H1 (cell line): ENCODE measurements at regions not wholly inside any gene's neighbourhood (a gene's known extent, or its start where the extent isn't known, plus 50 kb on each side); places are given as distances from the start of the nearest gene placed in this dataset. TPM values are rescaled to one million over a fixed set of nuclear protein-coding genes. Genes with fewer than 3 reads are reported as not detected.
A peak's percentile ranks its signal among the peaks of the same experiment; 100 is the strongest.

Experiments used
- microRNA counts: library from miRNA; unstranded; fragments of <30 nt; microRNA quantifications from one replicate; lab custom pipeline; 2015
- microRNA-seq, 2 experiments: library from miRNA; unstranded; fragments of <30 nt; microRNA quantifications; one replicate each; pipeline versions ENCODE4 to v1.2.0, GENCODE V29; 2016 to 2020; ENCODE audit warnings: borderline microRNAs expressed in 2 of 2, borderline number of aligned reads in 2 of 2, borderline replicate concordance in 1 of 2
- small RNA-seq: library from polyadenylated mRNA; stranded (forward); fragments of <200 nt; extraction: miRNeasy Mini kit (QIAGEN cat#:217004); gene quantifications from one replicate; pipeline ENCODE3, GENCODE V24; 2013; ENCODE audit not compliant: insufficient read depth

MicroRNA genes in the stretch of these regions (microRNA counts, 767-probe panel; counts per million panel counts)
- microRNA hsa-miR-1263 (lab: Ali Mortazavi, UCI), result 879 counts per million, percentile 95 among the panel's probes with 10 or more counts

Small RNAs in the stretch of these regions (microRNA-seq; reads per million reads assigned to microRNA genes)
- gene MIR1263, result 0 to 0.20 reads per million in 2 experiments

Small RNAs in the stretch of these regions (small RNA-seq; reads per million reads assigned to genes)
- gene MIR1263 (not detected), gene RNU7-82P (not detected)
